ENCODE measurements at regions not wholly inside any gene's neighbourhood (a gene's known extent, or its start where the extent isn't known, plus 50 kb on each side); places are given as distances from the start of the nearest gene placed in this dataset.
A peak's percentile ranks its signal among the peaks of the same experiment; 100 is the strongest.

DNA sequence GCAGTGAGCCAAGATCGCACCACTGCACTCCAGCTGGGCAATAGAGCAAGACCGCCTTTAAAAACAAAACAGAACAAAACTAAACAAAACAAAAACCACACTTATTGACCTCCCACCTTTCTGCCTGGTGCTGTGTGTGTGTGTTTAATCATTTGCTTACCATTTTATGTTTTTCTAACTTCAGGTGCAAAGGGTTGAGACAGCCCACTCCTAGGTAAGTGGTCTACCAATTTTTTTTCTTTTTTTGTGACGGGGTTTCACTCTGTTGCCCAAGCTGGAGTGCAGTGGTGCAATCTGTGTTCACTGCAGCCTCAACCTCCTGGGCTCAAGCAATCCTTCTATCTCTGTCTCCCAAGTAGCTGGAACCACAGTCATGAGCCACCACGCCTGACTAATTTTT, 65.8 kb downstream of the SALL1 start:
- DNase-seq: no peak

GRCh38 chr16:51084074-51084928, 66.8 kb downstream of the SALL1 start:
- DNase-seq: no peak

DNA sequence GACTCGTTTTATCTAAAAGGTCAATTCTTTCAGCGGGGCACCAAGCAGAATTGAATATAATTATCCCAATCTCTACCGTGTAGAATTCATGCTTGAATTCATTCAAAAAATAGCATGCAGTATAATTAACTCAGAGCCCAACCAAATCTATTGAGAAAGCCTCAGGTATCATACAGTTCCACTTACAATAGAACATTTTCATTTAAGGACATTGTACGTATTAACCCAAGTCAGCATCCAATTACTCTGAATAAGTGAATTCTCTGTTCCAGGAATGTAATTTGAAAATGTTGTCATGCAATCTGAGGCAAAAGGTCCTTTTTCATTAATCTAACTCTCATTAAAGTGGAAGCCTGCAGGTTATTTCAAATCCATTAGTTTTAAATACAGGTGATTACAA, 78.5 kb downstream of the SALL1 start:
- no peak for DNase-seq

DNA sequence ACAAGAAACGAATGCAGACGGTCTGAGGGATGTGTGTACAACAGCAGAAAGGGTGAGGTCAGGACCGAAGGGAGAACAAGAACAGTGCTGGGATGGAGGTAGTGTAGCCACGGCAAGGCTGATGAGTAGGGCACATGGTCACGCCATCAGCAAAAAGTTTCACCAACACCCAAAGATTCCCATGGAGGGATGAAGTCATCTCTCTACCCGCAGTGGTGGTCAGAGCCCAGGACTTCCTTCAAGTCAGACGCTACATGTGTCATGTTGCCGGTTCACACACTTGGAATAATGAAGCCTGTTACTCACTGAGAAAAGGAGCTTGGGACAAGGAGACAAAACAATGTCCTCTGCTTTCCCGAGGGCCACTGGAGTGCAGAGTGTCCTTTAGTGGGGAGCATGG, 79.7 kb downstream of the SALL1 start:
- no peak for DNase-seq

GRCh38 chr16:51067352-51067751, 83.7 kb downstream of the SALL1 start:
- no peak for DNase-seq

- no peak for DNase-seq
Measured at GRCh38 chr16:51062039-51062438, 89.0 kb downstream of the SALL1 start.

DNA sequence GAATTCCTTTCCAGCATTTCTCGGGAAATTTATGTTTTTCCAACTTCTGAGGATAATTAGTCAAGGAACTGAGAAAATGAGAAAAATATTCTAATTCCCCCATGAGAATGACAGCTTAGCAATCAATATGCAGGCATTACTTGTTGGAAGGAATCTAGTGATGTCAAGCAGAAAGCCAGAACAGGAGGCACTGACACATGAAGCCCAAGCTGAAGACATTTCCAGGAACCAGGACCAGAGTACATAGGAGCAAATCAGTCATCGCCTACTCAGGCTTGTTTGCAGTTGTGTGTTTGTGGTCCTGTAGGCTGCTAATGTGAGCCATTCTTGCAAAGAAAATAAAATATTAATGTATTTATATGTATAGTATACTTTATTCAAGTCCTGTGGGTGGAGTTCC, 89.7 kb downstream of the SALL1 start:
- DNase-seq: no peak

DNA sequence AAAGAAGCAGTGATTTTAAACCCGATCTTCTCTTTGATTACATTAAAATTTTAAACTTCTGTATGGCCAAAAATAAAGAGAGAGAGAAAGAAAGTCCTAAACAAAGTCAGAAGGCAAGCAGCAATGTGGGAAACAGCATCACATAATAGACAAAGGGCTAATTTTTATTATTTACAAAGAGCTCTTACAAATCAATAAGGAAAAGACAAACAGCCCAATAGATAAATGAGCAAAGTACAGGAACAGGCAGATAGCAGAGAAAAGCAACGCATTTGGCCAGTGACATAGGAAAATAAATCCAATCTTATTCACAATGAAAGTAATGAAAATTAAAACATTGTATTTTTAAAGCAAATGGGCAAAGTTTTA, 93.1 kb downstream of the SALL1 start:
- DNase-seq: no peak

GRCh38 chr16:51057102-51057793, 93.8 kb downstream of the SALL1 start:
- DNase-seq: no peak

- DNase-seq: no peak
Measured at GRCh38 chr16:51056331-51056730, 94.7 kb downstream of the SALL1 start.

DNA sequence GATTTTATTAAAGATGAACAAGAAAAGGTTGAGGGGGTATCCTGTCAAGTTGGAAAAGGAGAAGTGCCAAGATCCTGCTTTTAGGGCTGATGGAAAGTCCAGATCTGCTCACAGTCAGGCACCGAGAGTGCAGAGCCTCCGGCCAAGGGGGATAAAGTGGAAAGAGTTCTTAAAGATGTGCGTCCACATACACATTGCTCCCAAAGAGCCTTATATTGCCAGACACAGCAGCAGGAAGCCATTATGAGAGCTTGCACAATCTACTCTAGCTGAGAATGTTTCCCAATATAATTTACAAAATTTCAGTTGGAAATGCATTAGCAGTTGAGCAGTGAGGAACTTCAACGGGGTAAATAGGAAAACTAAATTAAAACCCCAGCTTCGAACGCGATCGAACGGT, 95.6 kb downstream of the SALL1 start:
- no peak for DNase-seq

DNA sequence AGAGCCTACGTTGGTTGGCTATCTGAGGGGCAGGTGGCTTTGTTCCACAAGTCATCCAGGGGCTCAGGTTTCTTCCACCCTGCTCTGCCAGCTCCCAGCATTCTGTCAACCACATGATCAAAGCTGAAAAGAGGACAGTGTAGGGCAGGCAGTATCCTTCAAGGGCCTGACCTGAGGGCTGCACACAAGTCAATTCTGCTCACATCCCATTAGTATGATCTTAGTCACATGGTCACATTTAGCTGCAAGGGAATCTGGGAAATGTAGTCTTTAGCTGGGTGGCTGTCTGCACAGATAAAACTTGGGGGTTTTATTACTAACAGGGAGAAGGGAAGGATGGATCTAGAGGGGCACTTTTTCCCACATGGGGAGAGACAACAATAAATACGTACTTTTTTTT, 97.3 kb downstream of the SALL1 start:
- no peak for DNase-seq

GRCh38 chr16:51051671-51052070, 99.4 kb downstream of the SALL1 start:
- DNase-seq: no peak

GRCh38 chr16:51050377-51050706, 100.7 kb downstream of the SALL1 start:
- DNase-seq: no peak

- DNase-seq: no peak
Measured at GRCh38 chr16:51049678-51050376, 101.2 kb downstream of the SALL1 start.

GRCh38 chr16:51049276-51049675, 101.8 kb downstream of the SALL1 start:
- DNase-seq: no peak

- no peak for DNase-seq
Measured at GRCh38 chr16:51048544-51048943, 102.5 kb downstream of the SALL1 start.

DNA sequence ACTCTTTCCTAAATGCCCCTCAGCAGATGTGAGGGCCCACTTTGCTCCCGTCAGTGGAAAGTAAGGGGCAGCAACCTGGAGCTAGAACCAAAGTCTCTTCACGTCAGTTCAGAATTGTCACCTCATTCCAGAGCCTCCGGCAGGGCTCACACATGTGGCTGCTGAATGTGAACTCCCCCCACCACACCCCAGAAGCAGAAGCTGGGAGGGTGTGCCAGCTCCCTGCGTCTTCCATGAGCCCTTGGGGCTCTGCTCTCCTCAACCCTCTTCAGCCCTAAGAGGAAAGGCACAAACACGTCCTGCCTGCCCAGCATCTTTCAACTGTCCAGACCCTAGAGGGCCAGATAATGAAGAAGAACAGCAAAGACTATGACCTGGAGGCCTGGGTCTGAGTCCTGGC, 105.3 kb downstream of the SALL1 start:
- DNase-seq: no peak

GRCh38 chr16:51045186-51045585, 105.9 kb downstream of the SALL1 start:
- no peak for DNase-seq

- DNase-seq: no peak
Measured at GRCh38 chr16:51041546-51041945, 109.5 kb downstream of the SALL1 start.

- no peak for DNase-seq
Measured at GRCh38 chr16:51040637-51041036, 110.4 kb downstream of the SALL1 start.

DNA sequence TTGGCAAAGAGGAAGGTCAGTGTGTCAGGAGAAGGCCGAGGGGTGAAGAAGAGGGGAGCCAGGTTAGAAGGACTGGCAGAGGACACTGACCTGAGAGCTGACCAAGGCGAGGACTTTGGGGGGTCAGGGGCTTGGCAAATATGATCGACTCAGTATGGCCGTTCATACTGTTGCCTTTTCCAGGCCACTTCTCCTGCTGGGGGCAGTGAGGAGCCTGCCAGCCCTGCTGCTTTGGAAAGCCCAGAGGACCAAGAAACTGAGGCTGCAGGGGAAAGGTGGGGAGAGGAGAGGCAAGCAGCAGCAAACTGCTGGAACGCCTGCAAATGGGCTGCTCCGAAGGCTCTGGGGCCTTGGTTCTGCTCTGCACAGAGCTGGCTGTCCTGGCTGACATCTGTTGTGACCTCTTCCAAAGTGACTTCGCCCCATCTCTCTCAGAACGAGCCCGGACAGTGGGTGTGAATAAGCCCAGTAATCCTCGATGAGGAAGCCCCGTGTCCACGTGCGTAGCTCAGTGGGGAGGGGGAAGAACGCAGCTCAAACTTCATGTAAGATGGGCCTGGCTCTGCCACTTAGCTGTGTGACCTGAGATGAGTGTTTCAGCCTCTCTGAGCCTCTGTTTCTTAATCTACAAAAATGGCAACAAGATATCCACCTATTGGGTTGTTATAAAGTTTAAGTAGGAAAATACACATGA, 111.3 kb downstream of the SALL1 start:
- DNase-seq: no peak

GRCh38 chr16:51035711-51036110, 115.4 kb downstream of the SALL1 start:
- DNase-seq: no peak

DNA sequence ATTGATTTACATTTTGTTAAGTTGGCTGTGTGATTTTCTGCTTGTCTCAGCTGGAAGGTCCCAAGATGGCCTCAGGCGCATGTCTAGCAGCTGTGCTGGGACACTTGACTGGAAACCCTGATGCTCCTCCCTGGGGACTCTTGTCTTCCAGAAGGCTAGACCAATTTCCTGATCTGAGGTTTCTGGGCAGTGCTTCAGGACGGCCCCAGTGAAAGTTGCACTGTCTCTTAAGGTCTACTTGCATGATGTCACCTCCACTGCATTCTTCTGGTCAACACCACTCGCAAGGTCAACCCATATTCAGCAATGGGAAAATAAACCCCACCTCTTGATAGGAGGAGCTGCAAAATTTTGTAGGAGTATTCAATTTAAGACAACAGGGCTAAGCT, 116.0 kb downstream of the SALL1 start:
- DNase-seq: peak; percentile 23
